ENCODE measurements at regions not wholly inside any gene's neighbourhood (a gene's known extent, or its start where the extent isn't known, plus 50 kb on each side); places are given as distances from the start of the nearest gene placed in this dataset.

GRCh38 chr10:33125522-33126517 is 167.8 kb upstream of the ITGB1 start:
- dilution Hi-C loops (cut with MboI; ENCODE audit: extremely low pct_ligation_motif_present, low sequenced_read_pairs) = no loop called here
- peak overlapping the region; percentile 73 for H3K27ac ChIP-seq (ENCODE audit: insufficient read depth, low read depth, low read length)
- DNase-seq (ENCODE audit: low read depth, low spot score) (peak; percentile 58), FAIRE-seq (peak; percentile 80)
- TSS peak; percentile 34 for BruUV-seq (replicated peaks)
- H3K4me3 ChIP-seq (replicated peaks in 1 of 3; ENCODE audit: insufficient read depth in 1 of 3, low read depth in 1 of 3, low read length in 3 of 3) = no peak overlapping the region
- H3K9me1 ChIP-seq (replicated peaks; ENCODE audit: control insufficient read depth, extremely low read depth, insufficient read depth, low read length) = no peaks in the 10 kb centered on the region
- H3K27me3 ChIP-seq (ENCODE audit: control insufficient read depth in 2 of 2, insufficient read depth in 2 of 2, low read length in 2 of 2) = no peaks in the 10 kb centered on the region
- intact Hi-C loops (cut with micrococcal nuclease) = no loop called here
- peak overlapping the region; percentile 0 for H3K4me2 ChIP-seq (ENCODE audit: insufficient read depth, low read length)
- no peaks in the 10 kb centered on the region for H4K20me1 ChIP-seq (replicated peaks; ENCODE audit: control insufficient read depth, extremely low read depth, insufficient read depth, low read length)
- POLR2A ChIA-PET = interaction anchor here (0.7 kb wide), 1 partner anchor 1459 kb away, joined by 3 read pairs; no protein-coding TSS in a partner anchor
- H3K36me3 ChIP-seq (ENCODE audit: control insufficient read depth in 2 of 2, extremely low read depth in 1 of 2, insufficient read depth in 2 of 2, low read length in 2 of 2) = no peaks in the 10 kb centered on the region
- H3K79me2 ChIP-seq (ENCODE audit: control insufficient read depth, insufficient read depth, low read length) = no peaks in the 10 kb centered on the region
- no peaks in the 10 kb centered on the region for H3K9me3 ChIP-seq (replicated peaks; ENCODE audit: control insufficient read depth, insufficient read depth, low read length)
- TF ChIP-seq FOS (IDR thresholded peaks at IDR 0.05; ENCODE audit: borderline replicate concordance, insufficient read depth, low read length) = peak; percentile 50
- TF ChIP-seq GATA2 (IDR thresholded peaks at IDR 0.05; ENCODE audit: insufficient read depth, insufficient read length, low read depth, low read length) = peak; percentile 75
- no peak for TF ChIP-seq CTCF (IDR thresholded peaks at IDR 0.05; ENCODE audit: extremely low read depth in 1 of 2, insufficient read depth in 1 of 2, low read depth in 1 of 2, low read length in 2 of 2)
- no peak overlapping the region for H3K9ac ChIP-seq (replicated peaks; ENCODE audit: extremely low read depth, insufficient read depth, low read length)
- H3K4me1 ChIP-seq (ENCODE audit: control insufficient read depth, extremely low read depth, insufficient read depth, low read length) = peaks cover 15% of the 10 kb centered on the region
- H2AFZ ChIP-seq (ENCODE audit: low read depth, low read length) = peak overlapping the region; percentile 93
- CTCF ChIA-PET = interaction anchor here (0.8 to 5.8 kb wide), 6 partner anchors 10 to 1513 kb away, joined by 3 to 47 read pairs (median 4); no protein-coding TSS in a partner anchor

Measured in endothelial cell of umbilical vein (primary cell).